H9 (cell line): ENCODE measurements at regions not wholly inside any gene's neighbourhood (a gene's known extent, or its start where the extent isn't known, plus 50 kb on each side); places are given as distances from the start of the nearest gene placed in this dataset.

ENCODE experiments used
- DNase-seq: peaks from one replicate; pipeline ENCODE4 v3.0.0-alpha.2; 2017
- H2AFZ ChIP-seq: one replicate; pipeline ENCODE4 v1.6.1; 2013; ENCODE audit warnings: mild to moderate bottlenecking, low read length, control low read depth, moderate library complexity
- H2AK5ac ChIP-seq: 2 replicates; pipeline ENCODE4 v1.6.1; 2013; ENCODE audit warnings: low read length, control low read depth, mixed read lengths; ENCODE audit not compliant: insufficient read length
- H2BK120ac ChIP-seq: one replicate; pipeline ENCODE4 v1.6.1; 2013; ENCODE audit warnings: low read depth, mild to moderate bottlenecking, low read length, control low read depth, inconsistent platforms; ENCODE audit not compliant: poor library complexity, severe bottlenecking
- H2BK12ac ChIP-seq: 2 replicates; pipeline ENCODE4 v1.6.1; 2013; ENCODE audit warnings: low read length, control low read depth, mixed read lengths, low read depth; ENCODE audit not compliant: insufficient read length
- H2BK15ac ChIP-seq: 2 replicates; pipeline ENCODE4 v1.6.1; 2013; ENCODE audit warnings: low read depth, low read length, control low read depth
- H2BK20ac ChIP-seq: one replicate; pipeline ENCODE4 v1.6.1; 2013; ENCODE audit warnings: low read depth, mild to moderate bottlenecking, low read length, control low read depth, inconsistent platforms; ENCODE audit not compliant: poor library complexity, severe bottlenecking
- H2BK5ac ChIP-seq: 2 replicates; pipeline ENCODE4 v1.6.1; 2013; ENCODE audit warnings: low read length, control low read depth, mixed read lengths; ENCODE audit not compliant: insufficient read length
- H3K14ac ChIP-seq: 2 replicates; pipeline ENCODE4 v1.6.1; 2013; ENCODE audit warnings: low read length, control low read depth; ENCODE audit not compliant: insufficient read depth
- H3K18ac ChIP-seq: 2 replicates; pipeline ENCODE4 v1.6.1; 2013; ENCODE audit warnings: low read depth, mild to moderate bottlenecking, mixed read lengths, low read length, control low read depth; ENCODE audit not compliant: insufficient read length
- H3K23ac ChIP-seq: 2 replicates; pipeline ENCODE4 v1.6.1; 2013; ENCODE audit warnings: low read length, control low read depth, mixed read lengths, low read depth; ENCODE audit not compliant: insufficient read length
- H3K23me2 ChIP-seq: 2 replicates; pipeline ENCODE4 v1.6.1; 2013; ENCODE audit warnings: low read depth, mild to moderate bottlenecking, mixed read lengths, low read length, control low read depth; ENCODE audit not compliant: insufficient read length, poor library complexity, severe bottlenecking
- H3K27ac ChIP-seq: 2 replicates; pipeline ENCODE4 v1.5.1; 2013; ENCODE audit warnings: low read length, control low read depth, mixed read lengths, low read depth; ENCODE audit not compliant: insufficient read length
- H3K27me3 ChIP-seq: 2 replicates; pipeline ENCODE4 v1.6.1; 2013; ENCODE audit warnings: low read length, control low read depth, inconsistent platforms; ENCODE audit not compliant: insufficient read depth
- H3K4ac ChIP-seq: 2 replicates; pipeline ENCODE4 v1.6.1; 2013; ENCODE audit warnings: low read depth, mild to moderate bottlenecking, control low read depth, inconsistent platforms, low read length, moderate library complexity
- H3K4me1 ChIP-seq: 2 replicates; pipeline ENCODE4 v1.6.1; 2013; ENCODE audit warnings: low read length, control low read depth, inconsistent platforms; ENCODE audit not compliant: insufficient read depth
- H3K4me2 ChIP-seq: 2 replicates; pipeline ENCODE4 v1.6.1; 2013; ENCODE audit warnings: low read length, control low read depth, mixed read lengths; ENCODE audit not compliant: insufficient read length, insufficient read depth
- H3K56ac ChIP-seq: 2 replicates; pipeline ENCODE4 v1.6.1; 2013; ENCODE audit warnings: low read depth, mild to moderate bottlenecking, mixed read lengths, low read length, control low read depth; ENCODE audit not compliant: insufficient read length
- H3K79me1 ChIP-seq: 2 replicates; pipeline ENCODE4 v1.6.1; 2013; ENCODE audit warnings: low read depth, mild to moderate bottlenecking, moderate library complexity, low read length, control low read depth, inconsistent platforms; ENCODE audit not compliant: insufficient read depth, poor library complexity, severe bottlenecking
- H3K79me2 ChIP-seq: 2 replicates; pipeline ENCODE4 v1.6.1; 2013; ENCODE audit warnings: low read length, control low read depth, inconsistent platforms; ENCODE audit not compliant: insufficient read depth
- H3K9ac ChIP-seq: 2 replicates; pipeline ENCODE4 v1.6.1; 2013; ENCODE audit warnings: low read length, control low read depth, mixed read lengths; ENCODE audit not compliant: insufficient read length; ENCODE audit errors: extremely low read depth
- H3K9me3 ChIP-seq: one replicate; pipeline ENCODE4 v1.6.1; 2013; ENCODE audit warnings: low read depth, low read length, inconsistent platforms; ENCODE audit not compliant: control insufficient read depth
- H3T11ph ChIP-seq: one replicate; pipeline ENCODE4 v1.6.1; 2013; ENCODE audit warnings: mild to moderate bottlenecking, low read length, control low read depth, inconsistent platforms
- H4K20me1 ChIP-seq: one replicate; pipeline ENCODE4 v1.6.1; 2013; ENCODE audit not compliant: control insufficient read depth, insufficient read length, insufficient read depth
- H4K5ac ChIP-seq: 2 replicates; pipeline ENCODE4 v1.6.1; 2013; ENCODE audit warnings: low read depth, mild to moderate bottlenecking, mixed read lengths, low read length, control low read depth; ENCODE audit not compliant: insufficient read length
- H4K8ac ChIP-seq: replicated peaks from 2 replicates; pipeline ENCODE4 v1.6.1; 2013; ENCODE audit warnings: low read length, control low read depth, mixed read lengths, low read depth; ENCODE audit not compliant: insufficient read length
- H4K91ac ChIP-seq: 2 replicates; pipeline ENCODE4 v1.6.1; 2013; ENCODE audit warnings: low read depth, mild to moderate bottlenecking, moderate library complexity, mixed read lengths, low read length, control low read depth; ENCODE audit not compliant: insufficient read length
- H3K27ac Mint-ChIP-seq, 3 experiments: 2 replicates in 2 of 3; 3 replicates in 1 of 3; pipeline ENCODE4 v1.8.0; 2020 to 2021; ENCODE audit warnings: mixed read lengths in 3 of 3, mild to moderate bottlenecking in 1 of 3, moderate library complexity in 1 of 3
- H3K27me3 Mint-ChIP-seq: 2 replicates; pipeline ENCODE4 v1.8.0; 2021; ENCODE audit warnings: low read depth, mild to moderate bottlenecking, moderate library complexity, mixed read lengths
- H3K36me3 Mint-ChIP-seq, 3 experiments: 2 replicates in 2 of 3; 3 replicates in 1 of 3; pipeline ENCODE4 v1.8.0; 2020 to 2021; ENCODE audit warnings: low read depth in 3 of 3, mixed read lengths in 3 of 3; ENCODE audit not compliant: insufficient read depth in 1 of 3
- H3K4me1 Mint-ChIP-seq, 2 experiments: 2 replicates each; pipeline ENCODE4 v1.8.0; 2020; ENCODE audit warnings: mixed read lengths in 2 of 2
- H3K4me3 Mint-ChIP-seq, 2 experiments: 2 replicates in 1 of 2; 3 replicates in 1 of 2; pipeline ENCODE4 v1.8.0; 2020 to 2021; ENCODE audit warnings: mild to moderate bottlenecking in 2 of 2, mixed read lengths in 2 of 2, moderate library complexity in 1 of 2
- H3K9me3 Mint-ChIP-seq, 2 experiments: 2 replicates in 1 of 2; 3 replicates in 1 of 2; pipeline ENCODE4 v1.8.0; 2020; ENCODE audit warnings: mild to moderate bottlenecking in 2 of 2, mixed read lengths in 2 of 2, moderate library complexity in 1 of 2
- WGBS: extraction: QIAGEN DNeasy Blood & Tissue Kit; methylation state at CpG from one replicate; pipeline ENCODE4 v1.1.7; 2013; ENCODE audit warnings: missing lambda C conversion rate, low lambda C conversion rate, mixed read lengths; ENCODE audit not compliant: insufficient read length; ENCODE audit errors: extremely low coverage; 5-methylcytosine and 5-hydroxymethylcytosine counted together
- TF ChIP-seq, protein P1 (sequence below): fragments of 200-600 bp; sonication (generic); conservative IDR thresholded peaks from 3 replicates; pipeline ENCODE4 v1.8.0; 2021; ENCODE audit warnings: antibody characterized with exemption, mild to moderate bottlenecking

- Histone ChIP-seq H2BK5ac (no peak overlapping the region), H3K14ac (no peak overlapping the region), H3K23me2 (no peaks in the 10 kb centered on the region), H2BK120ac (no peak overlapping the region), H3K4me1 (no peaks in the 10 kb centered on the region; the same call in 1 of the 2 replicates), H2BK15ac (no peak overlapping the region), H3K56ac (no peak overlapping the region), H3K4ac (no peak overlapping the region), H3K27ac (no peak overlapping the region), H3K79me1 (no peaks in the 10 kb centered on the region), H3K79me2 (no peaks in the 10 kb centered on the region), H3K9ac (no peak overlapping the region), H4K8ac (no peak overlapping the region), H2AFZ (no peak overlapping the region), H4K20me1 (no peaks in the 10 kb centered on the region), H3K4me2 (no peak overlapping the region), H3K18ac (no peak overlapping the region), H4K91ac (no peak overlapping the region), H2BK20ac (no peak overlapping the region), H3K23ac (no peak overlapping the region), H3K9me3 (peaks cover 5% of the 10 kb centered on the region), H3K27me3 (no peaks in the 10 kb centered on the region), H2AK5ac (no peak overlapping the region), H2BK12ac (no peak overlapping the region), H4K5ac (no peak overlapping the region), H3T11ph (no peak overlapping the region)
- Mint-ChIP-seq H3K27ac (no peak overlapping the region; a peak in 1 of 7 replicates), H3K4me3 (no peak overlapping the region), H3K36me3 (peaks cover 16 to 48% (median 45%) of the 10 kb centered on the region in 3 experiments), H3K9me3 (peaks cover 14 to 31% of the 10 kb centered on the region in 2 experiments), H3K4me1 (peaks cover 11 to 20% of the 10 kb centered on the region in 2 experiments), H3K27me3 (no peaks in the 10 kb centered on the region)
- TF ChIP-seq, protein P1, sequence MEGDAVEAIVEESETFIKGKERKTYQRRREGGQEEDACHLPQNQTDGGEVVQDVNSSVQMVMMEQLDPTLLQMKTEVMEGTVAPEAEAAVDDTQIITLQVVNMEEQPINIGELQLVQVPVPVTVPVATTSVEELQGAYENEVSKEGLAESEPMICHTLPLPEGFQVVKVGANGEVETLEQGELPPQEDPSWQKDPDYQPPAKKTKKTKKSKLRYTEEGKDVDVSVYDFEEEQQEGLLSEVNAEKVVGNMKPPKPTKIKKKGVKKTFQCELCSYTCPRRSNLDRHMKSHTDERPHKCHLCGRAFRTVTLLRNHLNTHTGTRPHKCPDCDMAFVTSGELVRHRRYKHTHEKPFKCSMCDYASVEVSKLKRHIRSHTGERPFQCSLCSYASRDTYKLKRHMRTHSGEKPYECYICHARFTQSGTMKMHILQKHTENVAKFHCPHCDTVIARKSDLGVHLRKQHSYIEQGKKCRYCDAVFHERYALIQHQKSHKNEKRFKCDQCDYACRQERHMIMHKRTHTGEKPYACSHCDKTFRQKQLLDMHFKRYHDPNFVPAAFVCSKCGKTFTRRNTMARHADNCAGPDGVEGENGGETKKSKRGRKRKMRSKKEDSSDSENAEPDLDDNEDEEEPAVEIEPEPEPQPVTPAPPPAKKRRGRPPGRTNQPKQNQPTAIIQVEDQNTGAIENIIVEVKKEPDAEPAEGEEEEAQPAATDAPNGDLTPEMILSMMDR, result no peak
- WGBS, result no CpG with 5 or more reads among the region's 4 CpGs
- DNase-seq, result no peak
These were observed 1981.0 kb upstream of the PRR20A start for GRCh38 chr13:55159765-55160164.
